Activated CD4-positive, alpha-beta memory T cell treated with anti-CD3 and anti-CD28 coated beads, Interleukin-2, amount 10 ng/mL, durations not matched to agents 7 days and 5 days (primary cell): ENCODE measurements at regions not wholly inside any gene's neighbourhood (a gene's known extent, or its start where the extent isn't known, plus 50 kb on each side); places are given as distances from the start of the nearest gene placed in this dataset.
"Not testable (repeated sequence)": the region's sequence is repeated elsewhere in the genome, so short reads cannot be mapped to it uniquely, and the experiment has no call there.

Experiments
- CTCF ChIA-PET: fragments of 350-600 bp; sonication (Branson Sonifier 250); formaldehyde crosslinking; loops from one replicate; lab custom pipeline; 2021; ENCODE audit warnings: antibody characterized with exemption, inconsistent platforms; lab: Charles Lee
- POLR2A ChIA-PET: fragments of 350-600 bp; sonication (Branson Sonifier 250); formaldehyde crosslinking; loops from one replicate; lab custom pipeline; 2021; ENCODE audit warnings: antibody characterized with exemption; lab: Charles Lee
- DNase-seq: peaks from one replicate; pipeline ENCODE4 v3.0.0-alpha.2; 2020
- H3K27ac Mint-ChIP-seq: one replicate; pipeline ENCODE4 v1.8.0; 2021; ENCODE audit warnings: mild to moderate bottlenecking, mixed read lengths
- H3K27me3 Mint-ChIP-seq: one replicate; pipeline ENCODE4 v1.8.0; 2021; ENCODE audit warnings: mixed read lengths
- H3K36me3 Mint-ChIP-seq: one replicate; pipeline ENCODE4 v1.8.0; 2021; ENCODE audit warnings: low read depth, mixed read lengths
- H3K4me1 Mint-ChIP-seq: one replicate; pipeline ENCODE4 v1.8.0; 2021; ENCODE audit warnings: mixed read lengths
- H3K4me3 Mint-ChIP-seq: one replicate; pipeline ENCODE4 v1.8.0; 2021; ENCODE audit warnings: mild to moderate bottlenecking, mixed read lengths
- H3K9me3 Mint-ChIP-seq: one replicate; pipeline ENCODE4 v1.8.0; 2021; ENCODE audit warnings: mixed read lengths

GRCh38 chr5:97234380-97234779 lies 51.3 kb upstream of the RIOK2 start:
- CTCF ChIA-PET, H3K36me3 Mint-ChIP-seq, H3K4me3 Mint-ChIP-seq, POLR2A ChIA-PET, H3K27me3 Mint-ChIP-seq, H3K4me1 Mint-ChIP-seq, DNase-seq, H3K9me3 Mint-ChIP-seq, H3K27ac Mint-ChIP-seq: not testable (repeated sequence)

GRCh38 chr5:97242341-97242740 lies 59.3 kb upstream of the RIOK2 start:
- H3K27me3 Mint-ChIP-seq: no peaks in the 10 kb centered on the region
- H3K9me3 Mint-ChIP-seq: no peaks in the 10 kb centered on the region
- H3K27ac Mint-ChIP-seq: no peak overlapping the region
- H3K36me3 Mint-ChIP-seq: no peaks in the 10 kb centered on the region
- no peaks in the 10 kb centered on the region for H3K4me1 Mint-ChIP-seq
- H3K4me3 Mint-ChIP-seq: no peak overlapping the region
- CTCF ChIA-PET: interaction anchor here (2.1 kb wide), 1 partner anchor 11 kb away, joined by 10 read pairs; no protein-coding TSS in a partner anchor
- DNase-seq: no peak
- POLR2A ChIA-PET: no interaction called here

- ChIA-PET CTCF (interaction anchor here (2.1 kb wide), 1 partner anchor 12 kb away, joined by 10 read pairs; no protein-coding TSS in a partner anchor), POLR2A (no interaction called here)
- Mint-ChIP-seq H3K27me3 (no peaks in the 10 kb centered on the region), H3K4me1 (no peaks in the 10 kb centered on the region), H3K4me3 (no peak overlapping the region), H3K27ac (no peak overlapping the region), H3K9me3 (no peaks in the 10 kb centered on the region), H3K36me3 (no peaks in the 10 kb centered on the region)
- DNase-seq: no peak
Observed at GRCh38 chr5:97243353-97243752, 60.3 kb upstream of the RIOK2 start.

GRCh38 chr5:97245386-97245785 lies 62.3 kb upstream of the RIOK2 start:
- H3K9me3 Mint-ChIP-seq: no peaks in the 10 kb centered on the region

GRCh38 chr5:97250113-97250512 lies 67.1 kb upstream of the RIOK2 start:
- Mint-ChIP-seq H3K27me3 (no peaks in the 10 kb centered on the region), H3K4me1 (no peaks in the 10 kb centered on the region), H3K27ac (no peak overlapping the region), H3K4me3 (no peak overlapping the region), H3K9me3 (no peaks in the 10 kb centered on the region), H3K36me3 (no peaks in the 10 kb centered on the region)
- CTCF ChIA-PET: no interaction called here
- DNase-seq: no peak
- POLR2A ChIA-PET: no interaction called here

More at GRCh38 chr5:97245386-97245785, 62.3 kb upstream of the RIOK2 start:
- no peaks in the 10 kb centered on the region for H3K27me3 Mint-ChIP-seq
- ChIA-PET CTCF (no interaction called here), POLR2A (no interaction called here)
- no peak overlapping the region for H3K27ac Mint-ChIP-seq
- DNase-seq: no peak
- no peaks in the 10 kb centered on the region for H3K36me3 Mint-ChIP-seq
- H3K4me3 Mint-ChIP-seq: no peak overlapping the region
- H3K4me1 Mint-ChIP-seq: no peaks in the 10 kb centered on the region

GRCh38 chr5:97266076-97266475 lies 83.0 kb upstream of the RIOK2 start:
- ChIA-PET CTCF (no interaction called here), POLR2A (no interaction called here)
- Mint-ChIP-seq H3K27me3 (no peaks in the 10 kb centered on the region), H3K9me3 (no peaks in the 10 kb centered on the region), H3K4me1 (no peaks in the 10 kb centered on the region), H3K27ac (no peak overlapping the region), H3K4me3 (no peak overlapping the region), H3K36me3 (no peaks in the 10 kb centered on the region)
- no peak for DNase-seq

GRCh38 chr5:97266576-97266975 lies 83.5 kb upstream of the RIOK2 start:
- H3K4me1 Mint-ChIP-seq: no peaks in the 10 kb centered on the region
- H3K4me3 Mint-ChIP-seq: no peak overlapping the region
- ChIA-PET CTCF (interaction anchor here (1.1 kb wide), 1 partner anchor 36 kb away, joined by 3 read pairs; no protein-coding TSS in a partner anchor), POLR2A (no interaction called here)
- no peak for DNase-seq
- H3K27ac Mint-ChIP-seq: no peak overlapping the region
- no peaks in the 10 kb centered on the region for H3K36me3 Mint-ChIP-seq
- no peaks in the 10 kb centered on the region for H3K27me3 Mint-ChIP-seq
- no peaks in the 10 kb centered on the region for H3K9me3 Mint-ChIP-seq

GRCh38 chr5:97267767-97268166 lies 84.7 kb upstream of the RIOK2 start:
- Mint-ChIP-seq H3K4me3 (no peak overlapping the region), H3K36me3 (no peaks in the 10 kb centered on the region), H3K9me3 (no peaks in the 10 kb centered on the region), H3K27me3 (no peaks in the 10 kb centered on the region), H3K4me1 (no peaks in the 10 kb centered on the region), H3K27ac (no peak overlapping the region)
- CTCF ChIA-PET: no interaction called here
- POLR2A ChIA-PET: no interaction called here
- DNase-seq: no peak

- no peak for DNase-seq
- ChIA-PET CTCF (no interaction called here), POLR2A (no interaction called here)
- no peak overlapping the region for H3K27ac Mint-ChIP-seq
- H3K9me3 Mint-ChIP-seq: peaks cover 5% of the 10 kb centered on the region
- no peaks in the 10 kb centered on the region for H3K4me1 Mint-ChIP-seq
- H3K27me3 Mint-ChIP-seq: no peaks in the 10 kb centered on the region
- no peaks in the 10 kb centered on the region for H3K36me3 Mint-ChIP-seq
- no peak overlapping the region for H3K4me3 Mint-ChIP-seq
Observed at GRCh38 chr5:97276474-97277120, 93.5 kb upstream of the RIOK2 start.

GRCh38 chr5:97281257-97281656 lies 98.2 kb upstream of the RIOK2 start:
- CTCF ChIA-PET: no interaction called here
- no peak overlapping the region for H3K4me3 Mint-ChIP-seq

GRCh38 chr5:97297063-97297703 lies 114.1 kb upstream of the RIOK2 start:
- Mint-ChIP-seq H3K9me3 (peaks cover 3% of the 10 kb centered on the region), H3K4me1 (no peaks in the 10 kb centered on the region), H3K27me3 (no peaks in the 10 kb centered on the region), H3K4me3 (no peak overlapping the region), H3K36me3 (no peaks in the 10 kb centered on the region), H3K27ac (no peak overlapping the region)
- ChIA-PET POLR2A (no interaction called here), CTCF (no interaction called here)
- no peak for DNase-seq

More at GRCh38 chr5:97281257-97281656, 98.2 kb upstream of the RIOK2 start:
- H3K27me3 Mint-ChIP-seq: no peaks in the 10 kb centered on the region
- H3K27ac Mint-ChIP-seq: no peak overlapping the region
- no peak for DNase-seq
- no peaks in the 10 kb centered on the region for H3K9me3 Mint-ChIP-seq
- POLR2A ChIA-PET: interaction anchor here (0.6 kb wide), 1 partner anchor 1989 kb away, joined by 3 read pairs; no protein-coding TSS in a partner anchor
- H3K4me1 Mint-ChIP-seq: no peaks in the 10 kb centered on the region
- H3K36me3 Mint-ChIP-seq: no peaks in the 10 kb centered on the region

- POLR2A ChIA-PET: no interaction called here
- Mint-ChIP-seq H3K27me3 (no peaks in the 10 kb centered on the region), H3K4me3 (no peak overlapping the region), H3K4me1 (no peaks in the 10 kb centered on the region), H3K36me3 (no peaks in the 10 kb centered on the region), H3K9me3 (peaks cover 3% of the 10 kb centered on the region), H3K27ac (no peak overlapping the region)
- no peak for DNase-seq
- CTCF ChIA-PET: no interaction called here
Observed at GRCh38 chr5:97297704-97298091, 114.7 kb upstream of the RIOK2 start.

- not testable (repeated sequence) for H3K9me3 Mint-ChIP-seq, H3K27ac Mint-ChIP-seq, H3K36me3 Mint-ChIP-seq
Observed at GRCh38 chr5:97301181-97301580, 118.1 kb upstream of the RIOK2 start.

GRCh38 chr5:97338729-97339128 lies 155.7 kb upstream of the RIOK2 start:
- ChIA-PET POLR2A (no interaction called here), CTCF (no interaction called here)
- Mint-ChIP-seq H3K27ac (no peak overlapping the region), H3K4me1 (no peaks in the 10 kb centered on the region), H3K36me3 (no peaks in the 10 kb centered on the region), H3K9me3 (peaks cover 8% of the 10 kb centered on the region), H3K27me3 (no peaks in the 10 kb centered on the region), H3K4me3 (no peak overlapping the region)
- DNase-seq: no peak

More at GRCh38 chr5:97301181-97301580, 118.1 kb upstream of the RIOK2 start:
- H3K4me1 Mint-ChIP-seq, DNase-seq, H3K4me3 Mint-ChIP-seq, POLR2A ChIA-PET, CTCF ChIA-PET, H3K27me3 Mint-ChIP-seq: not testable (repeated sequence)
